CD4-positive, alpha-beta T cell (primary cell): ENCODE measurements at regions not wholly inside any gene's neighbourhood (a gene's known extent, or its start where the extent isn't known, plus 50 kb on each side); places are given as distances from the start of the nearest gene placed in this dataset.

ENCODE experiments used
- ATAC-seq: fragments of 200-7000 bp; cut with Tn5 transposase; one replicate; pipeline ENCODE4 v1.10.0; 2022; ENCODE audit warnings: mild to moderate bottlenecking; ENCODE audit not compliant: poor library complexity
- CTCF ChIA-PET: fragments of 350-600 bp; sonication (Branson Sonifier 250); formaldehyde crosslinking; loops from one replicate; lab custom pipeline; 2021; ENCODE audit warnings: antibody characterized with exemption, inconsistent platforms; lab: Charles Lee
- POLR2A ChIA-PET: fragments of 350-600 bp; sonication (Branson Sonifier 250); formaldehyde crosslinking; loops from one replicate; lab custom pipeline; 2021; ENCODE audit warnings: antibody characterized with exemption, inconsistent platforms; lab: Charles Lee
- DNase-seq, 14 experiments: peaks; one replicate each; pipeline ENCODE4 v3.0.0-alpha.2; 2013 to 2020; ENCODE audit warnings: mixed read lengths in 2 of 14
- H3K27ac ChIP-seq, 2 donors: one replicate each; pipeline versions ENCODE4 v1.5.1 to v1.7.0; 2013; ENCODE audit warnings: low read length in 2 of 2, low read depth in 1 of 2, mild to moderate bottlenecking in 1 of 2
- H3K27me3 ChIP-seq, 2 experiments: 1 replicate in 1 of 2; 2 replicates in 1 of 2; pipeline versions ENCODE4 v1.6.1 to v1.7.0; 2013; ENCODE audit warnings: low read length in 2 of 2, control low read depth in 1 of 2, mild to moderate bottlenecking in 1 of 2, moderate library complexity in 1 of 2; ENCODE audit not compliant: insufficient read depth in 2 of 2, control insufficient read depth in 1 of 2
- H3K36me3 ChIP-seq: one replicate; pipeline ENCODE4 v1.6.1; 2013; ENCODE audit warnings: low read length, control low read depth; ENCODE audit not compliant: insufficient read depth
- H3K4me1 ChIP-seq: one replicate; pipeline ENCODE4 v1.6.1; 2013; ENCODE audit warnings: low read length, control low read depth; ENCODE audit not compliant: insufficient read depth
- H3K4me3 ChIP-seq: one replicate; pipeline ENCODE4 v1.5.1; 2013; ENCODE audit warnings: mild to moderate bottlenecking, low read length, moderate library complexity
- H3K9me3 ChIP-seq, 2 experiments: 1 replicate in 1 of 2; 2 replicates in 1 of 2; pipeline versions ENCODE4 v1.6.1 to v1.7.0; 2013; ENCODE audit warnings: low read length in 2 of 2, mild to moderate bottlenecking in 2 of 2, control low read depth in 1 of 2, moderate library complexity in 1 of 2; ENCODE audit not compliant: control insufficient read depth in 1 of 2, insufficient read depth in 1 of 2
- H3K27ac Mint-ChIP-seq: one replicate; pipeline ENCODE4 v1.8.0; 2020; ENCODE audit warnings: mixed read lengths
- H3K27me3 Mint-ChIP-seq: one replicate; pipeline ENCODE4 v1.8.0; 2021; ENCODE audit warnings: mixed read lengths
- H3K36me3 Mint-ChIP-seq: one replicate; pipeline ENCODE4 v1.8.0; 2021; ENCODE audit warnings: low read depth, mixed read lengths
- H3K4me1 Mint-ChIP-seq: one replicate; pipeline ENCODE4 v1.8.0; 2021; ENCODE audit warnings: low read depth, mixed read lengths
- H3K4me3 Mint-ChIP-seq: one replicate; pipeline ENCODE4 v1.8.0; 2020; ENCODE audit warnings: mild to moderate bottlenecking, mixed read lengths
- H3K9me3 Mint-ChIP-seq: one replicate; pipeline ENCODE4 v1.8.0; 2020; ENCODE audit warnings: mixed read lengths
- intact Hi-C, 2 experiments: fragments of 100-400 bp; cut with DNase I in 1 of 2; cut with micrococcal nuclease in 1 of 2; formaldehyde crosslinking; loops; one replicate each; pipeline versions ENCODE4 v1.15.1 to v1.9.0; 2023 to 2025; cut with DNase I, micrococcal nuclease
- TF ChIP-seq, protein P1 (sequence below): fragments of 200-600 bp; IDR thresholded peaks from one replicate; pipeline ENCODE4 v1.8.0; 2022; ENCODE audit warnings: antibody characterized with exemption, mild to moderate bottlenecking

DNA sequence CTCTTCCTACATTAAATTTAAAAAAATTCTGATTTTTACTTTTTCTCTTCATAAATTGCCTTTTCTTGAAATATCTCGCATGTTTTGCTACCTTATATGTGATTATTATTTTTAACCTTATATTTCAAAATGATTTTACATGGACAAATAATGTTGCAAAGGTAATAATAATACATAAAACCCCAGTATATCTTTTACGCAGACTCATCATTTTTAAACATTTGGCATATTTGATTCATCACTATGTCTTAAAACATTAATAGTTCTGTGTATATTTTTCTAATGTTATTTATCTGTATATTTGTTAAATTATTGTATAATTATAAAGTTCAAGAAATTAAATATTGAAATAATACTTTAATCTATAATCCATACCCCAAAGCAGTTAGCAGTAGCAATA is 350.8 kb downstream of the RPL10L start:
- intact Hi-C loops = no loop called here
- Mint-ChIP-seq H3K27ac (no peak overlapping the region), H3K4me1 (no peaks in the 10 kb centered on the region), H3K9me3 (peaks cover 6% of the 10 kb centered on the region), H3K27me3 (no peaks in the 10 kb centered on the region), H3K36me3 (no peaks in the 10 kb centered on the region), H3K4me3 (no peak overlapping the region)
- H3K36me3 ChIP-seq = no peaks in the 10 kb centered on the region
- no peak for DNase-seq
- no peak overlapping the region for H3K4me3 ChIP-seq
- no peaks in the 10 kb centered on the region for H3K9me3 ChIP-seq
- TF ChIP-seq, protein P1, sequence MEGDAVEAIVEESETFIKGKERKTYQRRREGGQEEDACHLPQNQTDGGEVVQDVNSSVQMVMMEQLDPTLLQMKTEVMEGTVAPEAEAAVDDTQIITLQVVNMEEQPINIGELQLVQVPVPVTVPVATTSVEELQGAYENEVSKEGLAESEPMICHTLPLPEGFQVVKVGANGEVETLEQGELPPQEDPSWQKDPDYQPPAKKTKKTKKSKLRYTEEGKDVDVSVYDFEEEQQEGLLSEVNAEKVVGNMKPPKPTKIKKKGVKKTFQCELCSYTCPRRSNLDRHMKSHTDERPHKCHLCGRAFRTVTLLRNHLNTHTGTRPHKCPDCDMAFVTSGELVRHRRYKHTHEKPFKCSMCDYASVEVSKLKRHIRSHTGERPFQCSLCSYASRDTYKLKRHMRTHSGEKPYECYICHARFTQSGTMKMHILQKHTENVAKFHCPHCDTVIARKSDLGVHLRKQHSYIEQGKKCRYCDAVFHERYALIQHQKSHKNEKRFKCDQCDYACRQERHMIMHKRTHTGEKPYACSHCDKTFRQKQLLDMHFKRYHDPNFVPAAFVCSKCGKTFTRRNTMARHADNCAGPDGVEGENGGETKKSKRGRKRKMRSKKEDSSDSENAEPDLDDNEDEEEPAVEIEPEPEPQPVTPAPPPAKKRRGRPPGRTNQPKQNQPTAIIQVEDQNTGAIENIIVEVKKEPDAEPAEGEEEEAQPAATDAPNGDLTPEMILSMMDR = no peak
- POLR2A ChIA-PET = no interaction called here
- CTCF ChIA-PET = no interaction called here
- no peaks in the 10 kb centered on the region for H3K27me3 ChIP-seq
- H3K27ac ChIP-seq = no peak overlapping the region
- H3K4me1 ChIP-seq = no peaks in the 10 kb centered on the region
- no peak for ATAC-seq

DNA sequence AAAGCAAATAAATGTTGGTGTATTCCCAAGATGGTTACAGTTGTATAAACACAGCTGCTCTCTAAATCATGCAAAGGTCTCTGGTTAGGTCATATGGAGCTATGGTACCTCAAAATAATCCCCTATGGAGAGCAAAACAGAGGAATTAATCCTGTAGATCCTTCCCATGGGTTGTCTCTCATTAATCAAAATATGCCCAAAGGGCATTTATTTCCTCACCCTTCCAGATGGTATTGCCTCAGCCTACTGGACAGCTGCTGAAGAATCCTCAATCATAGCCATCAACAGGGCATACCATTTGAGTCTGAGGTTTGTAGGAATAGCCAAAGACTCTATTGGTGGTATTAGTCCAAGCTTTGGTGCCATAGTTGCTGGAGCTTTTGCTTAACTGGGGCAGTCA is 360.9 kb downstream of the RPL10L start:
- Histone ChIP-seq H3K9me3 (peaks cover 5 to 7% of the 10 kb centered on the region in 2 experiments), H3K4me3 (no peak overlapping the region), H3K36me3 (no peaks in the 10 kb centered on the region), H3K4me1 (no peaks in the 10 kb centered on the region), H3K27ac (no peak overlapping the region), H3K27me3 (no peaks in the 10 kb centered on the region)
- no peaks in the 10 kb centered on the region for H3K4me1 Mint-ChIP-seq
- CTCF ChIA-PET = no interaction called here
- no peak overlapping the region for H3K4me3 Mint-ChIP-seq
- TF ChIP-seq, protein P1 = no peak
- DNase-seq (no peak), ATAC-seq (no peak)
- POLR2A ChIA-PET = no interaction called here
- H3K36me3 Mint-ChIP-seq = no peaks in the 10 kb centered on the region
- no peaks in the 10 kb centered on the region for H3K27me3 Mint-ChIP-seq
- intact Hi-C loops = no loop called here
- H3K9me3 Mint-ChIP-seq = peaks cover 5% of the 10 kb centered on the region
- H3K27ac Mint-ChIP-seq = no peak overlapping the region

GRCh38 chr14:46279776-46280175 is 371.8 kb downstream of the RPL10L start:
- TF ChIP-seq, protein P1 = no peak
- intact Hi-C loops = no loop called here
- ChIA-PET POLR2A (no interaction called here), CTCF (no interaction called here)
- Histone ChIP-seq H3K27ac (no peak overlapping the region), H3K27me3 (no peaks in the 10 kb centered on the region), H3K36me3 (no peaks in the 10 kb centered on the region), H3K4me1 (no peaks in the 10 kb centered on the region), H3K4me3 (no peak overlapping the region), H3K9me3 (no peaks in the 10 kb centered on the region)
- no peak overlapping the region for H3K4me3 Mint-ChIP-seq
- ATAC-seq = no peak
- H3K27me3 Mint-ChIP-seq = no peaks in the 10 kb centered on the region
- peaks cover 3% of the 10 kb centered on the region for H3K9me3 Mint-ChIP-seq
- no peaks in the 10 kb centered on the region for H3K36me3 Mint-ChIP-seq
- no peaks in the 10 kb centered on the region for H3K4me1 Mint-ChIP-seq
- H3K27ac Mint-ChIP-seq = no peak overlapping the region
- no peak for DNase-seq
